MM.1S (cell line): ENCODE measurements at regions not wholly inside any gene's neighbourhood (a gene's known extent, or its start where the extent isn't known, plus 50 kb on each side); places are given as distances from the start of the nearest gene placed in this dataset.

ENCODE experiments used
- DNase-seq: peaks from one replicate; pipeline ENCODE4 v3.0.0-alpha.2; 2015
- H2AFZ ChIP-seq: fragments of 300-600 bp; sonication (generic); 2 replicates; pipeline ENCODE4 v1.6.0; 2016; ENCODE audit warnings: antibody characterized with exemption, low read length
- H3F3A ChIP-seq: fragments of 300-600 bp; sonication (generic); 2 replicates; pipeline ENCODE4 v1.6.1; 2016; ENCODE audit warnings: mild to moderate bottlenecking, antibody characterized with exemption, low read length, moderate library complexity, mixed read lengths; ENCODE audit not compliant: insufficient read depth
- H3K27ac ChIP-seq: fragments of 300-600 bp; sonication (generic); 2 replicates; pipeline ENCODE4 v1.5.1; 2016; ENCODE audit warnings: mild to moderate bottlenecking, low read length
- H3K27me3 ChIP-seq: fragments of 300-600 bp; sonication (generic); replicated peaks from 2 replicates; pipeline ENCODE4 v1.6.0; 2016; ENCODE audit warnings: low read length; ENCODE audit not compliant: insufficient read depth
- H3K36me3 ChIP-seq: fragments of 300-600 bp; sonication (generic); replicated peaks from 2 replicates; pipeline ENCODE4 v1.6.1; 2016; ENCODE audit warnings: mild to moderate bottlenecking, low read length, mixed read lengths; ENCODE audit not compliant: insufficient read depth
- H3K4me1 ChIP-seq: fragments of 300-600 bp; sonication (generic); 2 replicates; pipeline ENCODE4 v1.6.1; 2016; ENCODE audit warnings: low read length, mixed read lengths
- H3K4me2 ChIP-seq: fragments of 300-600 bp; sonication (generic); 2 replicates; pipeline ENCODE4 v1.6.0; 2016; ENCODE audit warnings: low read depth, low read length
- H3K4me3 ChIP-seq: fragments of 300-600 bp; sonication (generic); 2 replicates; pipeline ENCODE4 v1.5.1; 2016; ENCODE audit warnings: low read length, mixed read lengths
- H3K79me2 ChIP-seq: fragments of 300-600 bp; sonication (generic); 2 replicates; pipeline ENCODE4 v1.6.1; 2016; ENCODE audit warnings: mixed run types, low read length, mixed read lengths
- H3K9ac ChIP-seq: fragments of 300-600 bp; sonication (generic); 2 replicates; pipeline ENCODE4 v1.6.1; 2016; ENCODE audit warnings: low read length, mixed read lengths
- H3K9me2 ChIP-seq: fragments of 300-600 bp; sonication (generic); replicated peaks from 2 replicates; pipeline ENCODE4 v1.6.1; 2016; ENCODE audit warnings: mild to moderate bottlenecking, low read length, mixed read lengths; ENCODE audit not compliant: insufficient read depth
- H3K9me3 ChIP-seq: fragments of 300-600 bp; sonication (generic); replicated peaks from 2 replicates; pipeline ENCODE4 v1.6.1; 2016; ENCODE audit warnings: mild to moderate bottlenecking, low read length, mixed read lengths; ENCODE audit not compliant: insufficient read depth
- H4K20me1 ChIP-seq: fragments of 300-600 bp; sonication (generic); 2 replicates; pipeline ENCODE4 v1.6.1; 2016; ENCODE audit warnings: mild to moderate bottlenecking, low read length, moderate library complexity, mixed read lengths; ENCODE audit not compliant: insufficient read depth
- EZH2 ChIP-seq: fragments of 300-600 bp; sonication (generic); optimal IDR thresholded peaks from 2 replicates; pipeline ENCODE3; 2017; ENCODE audit warnings: low read depth, mild to moderate bottlenecking, antibody characterized with exemption, low read length, mixed read lengths
- EZH2phosphoT487 ChIP-seq: fragments of 300-600 bp; sonication (generic); IDR thresholded peaks from 2 replicates; pipeline ENCODE4 v1.6.1; 2018; ENCODE audit warnings: antibody characterized with exemption, low read length
- TF ChIP-seq, protein P1 (sequence below): fragments of 300-600 bp; sonication (generic); IDR thresholded peaks from 2 replicates; pipeline ENCODE4 v1.5.1; 2016; ENCODE audit warnings: antibody characterized with exemption, low read length, mixed read lengths

DNA sequence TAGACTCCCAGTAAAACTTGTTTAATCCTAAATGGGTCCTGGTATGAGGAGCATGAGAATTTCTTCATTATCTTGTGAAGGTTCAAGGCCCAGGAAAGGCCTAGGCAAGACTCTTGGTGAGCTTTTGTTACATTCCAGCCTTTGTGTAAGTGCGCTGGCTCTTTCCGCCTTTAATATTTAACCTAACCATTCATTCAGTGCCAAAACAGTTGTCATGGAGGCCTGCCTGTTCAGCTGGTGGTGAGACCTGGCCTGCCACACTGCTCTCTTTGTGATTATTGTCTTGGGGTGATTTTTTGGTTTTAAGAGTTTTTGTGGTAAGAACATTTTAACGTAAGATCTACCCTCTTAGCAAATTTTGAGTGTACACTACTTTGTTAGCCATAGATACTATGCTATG, 127.5 kb upstream of the WWC1 start:
- Histone ChIP-seq H3K27me3 (no peaks in the 10 kb centered on the region), H3K79me2 (no peaks in the 10 kb centered on the region), H3K4me2 (no peak overlapping the region), H2AFZ (no peak overlapping the region), H3K9me3 (no peaks in the 10 kb centered on the region), H4K20me1 (no peaks in the 10 kb centered on the region), H3K9me2 (no peaks in the 10 kb centered on the region), H3F3A (peaks cover 8% of the 10 kb centered on the region; the same call in 1 of the 2 replicates), H3K36me3 (no peaks in the 10 kb centered on the region), H3K4me1 (peaks cover 21% of the 10 kb centered on the region), H3K4me3 (no peak overlapping the region), H3K27ac (no peak overlapping the region), H3K9ac (no peak overlapping the region)
- no peak for DNase-seq
- TF ChIP-seq EZH2phosphoT487 = no peak
- TF ChIP-seq, protein P1, sequence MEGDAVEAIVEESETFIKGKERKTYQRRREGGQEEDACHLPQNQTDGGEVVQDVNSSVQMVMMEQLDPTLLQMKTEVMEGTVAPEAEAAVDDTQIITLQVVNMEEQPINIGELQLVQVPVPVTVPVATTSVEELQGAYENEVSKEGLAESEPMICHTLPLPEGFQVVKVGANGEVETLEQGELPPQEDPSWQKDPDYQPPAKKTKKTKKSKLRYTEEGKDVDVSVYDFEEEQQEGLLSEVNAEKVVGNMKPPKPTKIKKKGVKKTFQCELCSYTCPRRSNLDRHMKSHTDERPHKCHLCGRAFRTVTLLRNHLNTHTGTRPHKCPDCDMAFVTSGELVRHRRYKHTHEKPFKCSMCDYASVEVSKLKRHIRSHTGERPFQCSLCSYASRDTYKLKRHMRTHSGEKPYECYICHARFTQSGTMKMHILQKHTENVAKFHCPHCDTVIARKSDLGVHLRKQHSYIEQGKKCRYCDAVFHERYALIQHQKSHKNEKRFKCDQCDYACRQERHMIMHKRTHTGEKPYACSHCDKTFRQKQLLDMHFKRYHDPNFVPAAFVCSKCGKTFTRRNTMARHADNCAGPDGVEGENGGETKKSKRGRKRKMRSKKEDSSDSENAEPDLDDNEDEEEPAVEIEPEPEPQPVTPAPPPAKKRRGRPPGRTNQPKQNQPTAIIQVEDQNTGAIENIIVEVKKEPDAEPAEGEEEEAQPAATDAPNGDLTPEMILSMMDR = no peak

DNA sequence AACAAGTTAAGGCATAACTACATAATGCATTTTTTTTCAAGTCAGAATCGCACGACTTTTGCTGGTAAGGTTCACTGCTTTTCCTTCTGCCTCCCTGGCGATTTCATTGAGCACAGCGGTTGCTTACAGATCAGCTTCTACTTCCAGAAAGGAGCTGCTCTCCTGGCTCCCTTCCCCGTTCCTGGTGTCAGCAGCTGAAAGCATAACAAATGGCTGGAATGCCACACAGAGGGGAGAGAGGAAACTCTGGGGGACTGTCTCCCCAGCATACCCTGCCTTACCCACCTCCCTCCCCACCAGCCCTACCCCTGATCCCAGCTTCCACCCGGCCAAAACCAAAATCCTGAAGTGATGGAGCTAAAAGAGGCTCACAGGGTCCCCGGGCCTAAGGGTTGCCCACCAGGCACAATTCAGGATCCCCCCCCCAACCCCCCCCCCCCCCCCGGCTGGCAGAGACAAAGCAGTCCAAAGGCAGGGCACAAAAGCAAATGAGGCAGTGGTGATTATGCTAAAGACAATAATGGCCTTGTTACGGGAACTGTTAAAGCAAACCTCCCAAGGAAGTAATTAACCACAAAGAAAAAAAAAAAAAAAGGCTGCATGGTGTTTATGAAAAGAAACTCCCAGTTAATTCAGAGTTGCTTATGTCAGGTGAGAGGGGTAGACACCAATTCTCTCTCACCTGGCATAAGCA, 126.1 kb upstream of the WWC1 start:
- DNase-seq = peak; percentile 42
- Histone ChIP-seq H3K27me3 (no peaks in the 10 kb centered on the region), H3K4me1 (peaks cover 19% of the 10 kb centered on the region), H3K27ac (peak overlapping the region; percentile 26; the same call in 1 of the 2 replicates), H3K36me3 (no peaks in the 10 kb centered on the region), H4K20me1 (no peaks in the 10 kb centered on the region), H3K9me3 (no peaks in the 10 kb centered on the region), H2AFZ (no peak overlapping the region), H3K4me3 (no peak overlapping the region), H3K79me2 (no peaks in the 10 kb centered on the region), H3K4me2 (peak overlapping the region; percentile 30), H3F3A (peaks cover 8% of the 10 kb centered on the region; the same call in 1 of the 2 replicates), H3K9ac (no peak overlapping the region), H3K9me2 (no peaks in the 10 kb centered on the region)
- TF ChIP-seq, protein P1 = no peak
- TF ChIP-seq EZH2phosphoT487 (no peak), EZH2 (no peak)

DNA sequence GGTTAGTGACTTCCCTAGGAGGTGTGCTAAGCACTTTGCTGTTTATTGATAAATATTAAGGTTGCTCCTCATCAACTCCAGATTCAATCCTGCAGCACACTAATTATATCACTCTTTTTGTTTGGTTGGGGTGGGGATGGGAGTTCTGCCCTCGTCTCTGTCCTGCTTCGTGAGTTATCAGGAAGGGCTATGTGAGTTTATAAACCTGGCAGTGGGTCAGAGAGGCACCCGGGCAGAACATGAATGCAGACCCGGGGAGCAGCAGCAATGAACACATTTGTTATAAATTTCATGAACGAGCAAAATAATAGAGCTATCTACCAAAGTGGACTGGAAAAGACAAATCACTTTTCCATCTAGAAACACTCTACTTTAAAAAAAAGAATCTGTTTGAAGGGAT, 125.5 kb upstream of the WWC1 start:
- Histone ChIP-seq H4K20me1 (no peaks in the 10 kb centered on the region), H3K4me1 (peaks cover 19% of the 10 kb centered on the region), H3K27me3 (no peaks in the 10 kb centered on the region), H3F3A (peaks cover 8% of the 10 kb centered on the region; the same call in 1 of the 2 replicates), H3K4me2 (peak overlapping the region; percentile 30), H2AFZ (no peak overlapping the region), H3K9me2 (no peaks in the 10 kb centered on the region), H3K79me2 (no peaks in the 10 kb centered on the region), H3K4me3 (no peak overlapping the region), H3K9ac (no peak overlapping the region), H3K9me3 (no peaks in the 10 kb centered on the region), H3K27ac (peak overlapping the region; percentile 26; the same call in 1 of the 2 replicates), H3K36me3 (no peaks in the 10 kb centered on the region)
- TF ChIP-seq EZH2 = no peak
- no peak for DNase-seq

DNA sequence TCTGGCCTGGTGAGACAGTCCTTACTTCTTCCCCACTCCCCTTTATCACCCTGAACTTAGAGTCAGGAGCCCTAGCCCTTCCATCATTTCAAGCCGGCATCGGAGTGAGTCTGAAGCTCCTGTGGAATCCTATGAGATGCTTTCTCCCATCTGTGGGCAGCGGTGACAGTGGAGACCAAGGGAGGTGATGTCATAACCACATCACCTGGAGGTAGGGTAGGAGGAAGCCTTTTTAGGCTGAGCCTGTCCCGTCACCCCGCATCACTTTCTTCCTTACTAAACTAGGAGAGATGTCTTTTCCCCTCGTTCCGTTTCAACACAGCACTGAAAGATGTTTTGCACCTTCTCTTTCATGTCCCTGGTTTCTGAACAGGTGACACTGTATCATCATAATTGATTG, 124.1 kb upstream of the WWC1 start:
- no peaks in the 10 kb centered on the region for H3K9me3 ChIP-seq
- H3K79me2 ChIP-seq = no peaks in the 10 kb centered on the region
- H4K20me1 ChIP-seq = no peaks in the 10 kb centered on the region
- H3K9me2 ChIP-seq = no peaks in the 10 kb centered on the region
- H2AFZ ChIP-seq = no peak overlapping the region
- H3K4me1 ChIP-seq = peaks cover 19% of the 10 kb centered on the region
- peaks cover 8% of the 10 kb centered on the region; the same call in 1 of the 2 replicates for H3F3A ChIP-seq
- H3K36me3 ChIP-seq = no peaks in the 10 kb centered on the region
- H3K27ac ChIP-seq = no peak overlapping the region
- DNase-seq = no peak
- H3K9ac ChIP-seq = no peak overlapping the region
- TF ChIP-seq, protein P1 = no peak
- TF ChIP-seq EZH2phosphoT487 (no peak), EZH2 (no peak)
- no peak overlapping the region for H3K4me2 ChIP-seq
- H3K27me3 ChIP-seq = no peaks in the 10 kb centered on the region
- no peak overlapping the region for H3K4me3 ChIP-seq
